NCI-H524 (cell line): ENCODE measurements at regions not wholly inside any gene's neighbourhood (a gene's known extent, or its start where the extent isn't known, plus 50 kb on each side); places are given as distances from the start of the nearest gene placed in this dataset.

Experiments used
- DNase-seq, 2 experiments: peaks; one replicate each; lab custom pipeline; 2025; lab: John Stamatoyannopoulos, UW

DNA sequence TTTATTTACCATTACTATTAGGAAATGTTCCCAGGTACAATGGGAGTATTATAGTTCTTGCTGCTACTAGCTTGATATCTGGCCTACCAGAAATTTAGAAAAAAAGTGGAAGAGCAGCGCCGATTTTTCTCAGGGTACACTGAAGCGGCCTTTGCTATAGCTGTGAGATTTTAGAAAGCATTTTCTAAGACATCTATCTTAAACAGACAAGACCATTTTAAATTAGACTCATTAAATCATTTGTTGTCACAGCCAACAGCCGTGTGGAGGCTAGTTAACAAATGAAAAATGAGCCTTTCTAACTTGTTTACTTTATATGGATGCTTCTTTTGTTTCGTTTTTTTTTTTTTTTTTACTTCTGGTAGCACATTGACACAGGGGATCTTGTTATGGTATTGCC, 183.2 kb upstream of the ZRANB2 start:
- DNase-seq = no peak

DNA sequence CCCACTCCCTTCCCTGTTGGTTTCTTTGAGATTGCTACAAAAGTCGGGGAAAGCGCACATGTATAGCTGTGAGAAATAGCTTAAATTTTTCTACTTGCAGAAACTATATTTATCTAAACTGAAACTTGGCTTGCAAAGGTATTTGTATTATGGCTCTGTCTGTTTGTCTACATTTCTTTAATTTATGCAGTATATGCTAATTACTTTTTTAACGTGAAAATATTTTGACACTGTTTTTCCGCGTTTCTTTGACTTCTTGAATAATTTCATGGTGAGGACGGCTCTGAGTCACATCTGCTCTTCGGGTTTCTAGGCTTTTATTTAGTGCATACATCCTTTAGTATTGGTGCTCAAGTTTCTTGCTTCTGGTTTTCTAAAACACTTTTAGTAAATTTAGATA, 182.1 kb upstream of the ZRANB2 start:
- DNase-seq = no peak

GRCh38 chr1:71252900-71253299, 172.1 kb upstream of the ZRANB2 start:
- DNase-seq = no peak

- DNase-seq = no peak
Observed at GRCh38 chr1:71245246-71245645, 164.4 kb upstream of the ZRANB2 start.

GRCh38 chr1:71242239-71242638, 161.4 kb upstream of the ZRANB2 start:
- no peak for DNase-seq

DNA sequence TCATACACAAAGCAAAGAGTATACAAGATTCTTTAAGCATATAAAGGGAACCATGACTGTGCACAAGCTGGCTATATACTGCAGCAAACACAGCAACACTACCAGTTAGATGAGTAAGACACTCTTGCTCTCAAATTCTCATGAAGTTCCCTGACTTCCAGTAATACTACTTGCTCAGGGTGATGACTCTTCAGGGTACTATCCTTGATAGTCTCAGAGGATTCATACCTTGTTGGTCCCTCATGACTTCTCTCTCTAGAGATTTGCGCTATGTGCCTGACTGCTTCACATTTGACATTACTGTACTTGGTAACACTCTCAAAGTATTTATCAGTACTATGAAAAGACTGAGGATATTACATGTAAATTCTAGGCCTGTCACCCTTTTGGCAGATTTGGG, 159.8 kb upstream of the ZRANB2 start:
- no peak for DNase-seq

- DNase-seq = no peak
Observed at GRCh38 chr1:71236503-71236902, 155.7 kb upstream of the ZRANB2 start.

GRCh38 chr1:71233645-71234044, 152.8 kb upstream of the ZRANB2 start:
- DNase-seq = no peak

DNA sequence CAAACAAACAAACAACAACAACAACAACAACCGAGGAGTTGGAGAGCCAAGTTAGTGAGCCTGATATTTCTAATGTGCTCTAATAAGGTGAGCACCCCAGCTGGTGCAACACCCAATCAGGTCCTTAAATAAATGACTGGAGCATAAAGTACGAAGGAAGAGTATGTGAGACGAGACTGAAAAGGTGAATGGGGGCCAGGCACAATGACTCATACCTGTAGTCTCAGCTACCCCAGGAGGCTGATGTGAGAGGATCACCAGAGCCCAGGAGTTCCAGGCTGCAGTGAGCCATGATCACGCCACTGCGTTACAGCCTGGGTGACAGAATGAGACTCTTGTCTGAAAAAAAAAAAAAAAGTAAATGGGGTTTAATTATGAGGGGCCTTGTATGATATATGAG, 152.0 kb upstream of the ZRANB2 start:
- no peak for DNase-seq

DNA sequence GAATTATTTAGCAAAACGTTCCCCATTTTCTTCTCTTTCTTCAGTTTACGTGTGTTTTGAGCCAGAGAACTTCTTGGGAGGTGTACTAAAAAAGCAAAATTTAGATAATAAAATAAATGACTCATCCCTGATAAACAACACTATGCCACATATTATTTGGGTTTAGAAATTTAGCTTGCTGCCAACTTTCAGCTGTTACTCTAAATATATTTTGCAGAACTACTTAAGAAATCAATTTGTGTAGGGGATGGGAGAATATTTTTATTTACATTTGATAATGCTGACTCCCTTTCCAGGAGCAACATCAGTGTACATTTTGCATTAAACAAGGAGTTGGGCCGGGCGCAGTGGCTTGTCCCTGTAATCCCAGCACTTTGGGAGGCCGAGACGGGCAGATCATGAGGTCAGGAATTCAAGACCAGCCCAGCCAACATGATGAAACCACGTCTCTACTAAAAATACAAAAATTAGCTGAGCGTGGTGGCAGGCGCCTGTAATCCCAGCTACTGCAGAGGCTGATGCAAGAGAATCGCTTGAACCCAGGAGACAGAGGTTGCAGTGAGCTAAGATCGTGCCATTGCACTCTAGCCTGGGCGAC, 151.4 kb upstream of the ZRANB2 start:
- DNase-seq = no peak

GRCh38 chr1:71231751-71232150, 150.9 kb upstream of the ZRANB2 start:
- DNase-seq = no peak

GRCh38 chr1:71228742-71229365, 148.0 kb upstream of the ZRANB2 start:
- no peak for DNase-seq

DNA sequence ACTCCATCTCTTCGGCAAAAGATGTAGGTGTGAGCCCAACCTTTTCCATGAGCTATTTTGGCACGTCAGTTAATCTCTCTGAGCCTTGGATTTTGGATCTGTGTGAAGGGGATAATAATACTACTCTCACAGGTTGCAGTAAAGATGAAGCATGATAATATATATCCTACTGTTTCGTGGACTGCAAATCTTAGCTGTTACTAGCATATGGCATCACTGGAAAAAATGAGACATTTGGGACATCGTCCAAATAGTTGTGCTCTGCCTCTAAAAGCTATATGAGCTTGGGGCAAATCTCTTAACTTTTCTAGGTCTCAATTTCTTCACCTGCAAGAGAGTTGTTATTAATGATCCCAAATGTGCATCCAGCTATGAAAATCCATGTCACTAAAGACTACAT, 147.4 kb upstream of the ZRANB2 start:
- DNase-seq = no peak

DNA sequence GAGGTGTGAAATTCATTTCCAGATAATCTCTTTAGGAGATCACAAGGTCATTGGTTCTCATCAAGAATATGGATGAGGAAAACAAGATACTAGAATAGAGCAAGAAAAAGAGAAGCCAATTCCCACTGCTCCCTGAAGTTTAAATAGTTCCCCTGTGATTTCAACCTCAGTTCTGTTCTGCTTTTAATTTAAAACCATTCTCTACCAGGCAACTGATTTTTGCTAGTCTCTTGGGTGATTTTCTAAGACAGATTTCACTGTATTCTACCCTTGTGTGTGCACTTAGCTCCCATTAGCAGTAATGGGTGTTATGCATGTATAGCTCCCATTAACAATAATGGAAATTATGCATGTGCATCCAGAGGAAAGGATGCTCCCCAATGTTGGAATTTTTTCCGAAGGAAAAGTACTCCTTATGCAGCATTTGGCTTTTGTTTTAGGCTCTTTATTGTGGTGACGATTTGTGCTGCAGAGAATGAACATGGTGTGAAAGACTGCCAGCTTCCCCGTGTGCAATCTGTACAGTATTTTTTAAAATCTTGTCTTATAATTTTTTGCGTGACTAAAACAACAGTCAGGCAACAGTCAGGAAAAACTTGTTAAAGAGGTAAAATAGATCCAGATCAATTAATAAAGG, 144.0 kb upstream of the ZRANB2 start:
- DNase-seq = no peak

- no peak for DNase-seq
Observed at GRCh38 chr1:71223641-71224340, 143.0 kb upstream of the ZRANB2 start.

DNA sequence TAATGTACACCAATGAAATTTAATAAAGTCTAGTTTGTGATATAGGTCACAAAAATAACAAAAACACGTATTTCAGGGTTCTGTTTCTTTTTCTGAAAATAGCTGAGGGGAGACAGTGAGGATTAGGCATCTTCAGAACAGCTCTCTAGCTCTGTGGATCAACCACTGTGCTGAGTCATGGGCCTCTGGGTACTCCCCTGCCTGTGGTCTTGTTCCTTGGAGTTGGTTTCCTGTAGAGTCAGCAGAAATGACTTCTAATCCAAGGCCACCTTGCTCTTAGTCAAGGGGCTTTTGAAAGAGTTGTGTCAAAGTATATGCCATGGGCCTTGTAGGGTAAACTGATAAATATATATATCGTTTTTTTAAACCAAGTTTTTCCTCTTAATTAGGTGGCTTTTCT, 141.8 kb upstream of the ZRANB2 start:
- no peak for DNase-seq

DNA sequence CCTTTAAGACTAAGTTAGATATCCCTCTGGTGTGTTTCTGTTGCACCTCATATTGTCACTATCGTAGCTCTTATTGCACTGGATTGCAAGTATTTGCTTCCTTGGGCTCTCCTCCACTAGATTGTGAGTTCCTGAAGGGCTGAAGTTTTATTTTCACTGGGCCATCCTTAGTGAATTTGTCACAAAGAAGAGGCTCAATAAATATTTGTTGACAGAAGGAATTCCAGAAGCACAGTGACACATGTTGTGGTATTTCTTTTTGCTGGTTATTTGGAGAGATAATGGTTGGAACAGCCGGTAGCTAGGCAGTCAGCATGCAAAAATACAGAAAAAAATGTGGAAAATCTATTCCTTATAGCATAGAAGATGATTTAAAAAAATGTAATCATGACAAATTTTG, 129.9 kb upstream of the ZRANB2 start:
- DNase-seq = no peak

DNA sequence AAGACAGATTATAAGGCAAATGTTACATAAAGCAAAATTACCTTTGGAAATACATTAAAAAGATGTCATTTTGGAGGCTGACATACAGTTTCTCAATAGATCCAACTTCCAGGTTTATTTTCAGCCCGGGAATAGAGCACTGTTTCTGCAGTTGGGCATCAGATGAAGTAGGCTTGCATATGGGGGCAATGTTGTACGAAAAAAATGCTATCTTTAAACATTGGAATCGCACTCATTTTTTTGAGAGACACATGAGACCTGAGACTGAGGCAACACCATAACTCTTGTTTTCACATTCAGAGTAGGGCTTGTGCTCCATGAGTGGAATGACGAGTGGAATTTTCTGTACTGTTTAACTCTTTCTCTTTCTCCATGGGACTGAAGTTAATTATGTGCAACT, 122.4 kb upstream of the ZRANB2 start:
- DNase-seq = no peak

DNA sequence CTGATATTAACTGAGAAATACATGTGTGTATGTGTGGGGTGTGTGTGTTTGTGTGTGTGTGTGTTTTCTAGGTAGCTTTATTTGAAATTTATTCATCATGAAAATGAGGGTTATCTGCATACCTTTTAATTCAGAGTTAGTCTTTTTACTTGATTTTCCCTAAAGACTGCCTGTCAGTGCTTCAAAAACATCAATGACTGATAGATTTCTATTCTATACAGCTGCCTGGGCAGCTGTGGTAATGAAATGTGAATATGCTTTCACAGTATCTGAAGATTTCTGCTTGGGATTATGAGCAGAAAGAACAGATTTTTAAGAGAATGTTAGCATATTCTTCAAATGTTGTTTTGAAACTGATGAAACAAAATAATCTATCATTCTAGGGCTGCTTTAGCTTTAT, 119.7 kb upstream of the ZRANB2 start:
- DNase-seq = no peak

DNA sequence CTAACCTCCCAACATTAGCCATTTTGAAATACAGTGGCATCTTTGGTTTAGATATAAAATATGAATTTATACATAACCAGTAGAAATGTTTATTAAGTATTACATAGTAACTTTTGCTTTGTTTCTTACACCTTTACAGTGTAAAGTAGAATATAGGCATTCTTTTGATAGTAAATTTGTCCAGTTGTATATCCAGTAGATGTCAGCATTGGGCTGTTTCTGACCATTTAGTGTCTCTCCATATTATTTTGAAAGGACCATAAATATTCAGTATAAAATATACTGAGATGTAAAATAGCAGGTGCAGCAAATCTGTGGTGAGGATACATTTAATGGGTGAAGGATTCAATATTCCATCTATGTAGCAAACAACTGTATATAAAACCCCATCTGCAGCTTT, 115.8 kb upstream of the ZRANB2 start:
- peak in 1 of 2 experiments; percentile 31 for DNase-seq

GRCh38 chr1:71193153-71193552, 112.3 kb upstream of the ZRANB2 start:
- DNase-seq = peak; percentile 19 to 67

DNA sequence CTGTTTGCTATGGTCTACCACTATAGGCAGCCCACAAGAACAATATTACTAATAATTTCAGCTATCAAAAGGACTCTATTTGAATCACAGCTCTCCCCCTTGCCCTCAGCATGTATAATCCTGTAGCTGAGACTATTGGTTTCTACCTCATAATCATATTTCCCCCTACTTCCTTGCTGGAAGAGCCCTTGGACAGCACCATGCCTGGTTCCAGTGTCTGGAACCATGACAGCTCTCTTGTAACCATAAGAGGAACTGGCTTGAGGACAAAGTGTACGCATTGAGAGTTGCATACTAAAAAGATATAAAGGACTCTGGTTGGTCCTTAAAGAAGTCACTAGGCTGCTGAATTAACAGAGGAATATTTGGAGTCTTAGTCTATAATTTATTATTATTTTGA, 110.7 kb upstream of the ZRANB2 start:
- no peak for DNase-seq

DNA sequence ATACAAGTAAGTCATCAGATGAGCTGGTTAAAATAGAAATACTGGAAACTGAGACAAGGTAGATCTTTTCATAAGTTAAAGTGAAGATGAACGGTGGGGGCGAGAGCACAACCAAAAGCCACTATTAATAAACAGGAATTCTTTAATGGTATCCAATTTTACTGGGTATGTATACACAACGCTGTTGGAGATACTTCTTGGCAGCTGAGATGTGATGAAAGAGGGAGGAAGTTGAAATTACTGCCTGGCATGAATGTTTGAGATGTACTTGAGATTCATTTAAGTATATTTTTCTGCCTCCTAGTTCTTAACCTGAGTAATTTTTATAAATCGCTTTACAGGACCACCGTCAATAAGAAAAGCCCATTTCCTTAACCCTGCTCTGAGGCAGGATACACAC, 110.0 kb upstream of the ZRANB2 start:
- DNase-seq = no peak
